HEK293 (cell line): ENCODE measurements at regions not wholly inside any gene's neighbourhood (a gene's known extent, or its start where the extent isn't known, plus 50 kb on each side); places are given as distances from the start of the nearest gene placed in this dataset.

Source experiments
- CTCF ChIA-PET: fragments of 350-600 bp; formaldehyde crosslinking; extraction: SDS; loops from one replicate; lab custom pipeline; 2021; ENCODE audit warnings: antibody characterized with exemption; lab: Yijun Ruan, JAX
- POLR2A ChIA-PET: fragments of 300-600 bp; formaldehyde crosslinking; extraction: SDS; loops from one replicate; lab custom pipeline; 2020; ENCODE audit warnings: antibody characterized with exemption, inconsistent platforms; lab: Yijun Ruan, JAX
- H3K27ac ChIP-seq: fragments of 200-500 bp; sonication (Bioruptor generic); 2 replicates; pipeline ENCODE4 v1.5.1; 2014; ENCODE audit warnings: low read depth, low read length, control low read depth, inconsistent platforms; ENCODE audit errors: extremely low read depth
- H3K36me3 ChIP-seq, 2 experiments: fragments of 200-500 bp in 1 of 2; sonication (Bioruptor generic) in 1 of 2; 1 replicate in 1 of 2; 2 replicates in 1 of 2; pipeline ENCODE4 v1.5.1; 2014 to 2017; ENCODE audit warnings: inconsistent platforms in 2 of 2, low read length in 2 of 2; ENCODE audit not compliant: control insufficient read depth in 2 of 2, insufficient read depth in 1 of 2
- H3K4me1 ChIP-seq: fragments of 200-500 bp; sonication (Bioruptor generic); 2 replicates; pipeline ENCODE4 v1.5.1; 2014; ENCODE audit warnings: mild to moderate bottlenecking, low read length, inconsistent platforms; ENCODE audit not compliant: control insufficient read depth, insufficient read depth
- H3K4me3 ChIP-seq: 2 replicates; pipeline ENCODE4 v1.5.1; 2011; ENCODE audit warnings: low read depth, mild to moderate bottlenecking, control low read depth, low read length, moderate library complexity
- H3K9me3 ChIP-seq: fragments of 200-500 bp; sonication (Bioruptor generic); 2 replicates; pipeline ENCODE4 v1.5.1; 2014; ENCODE audit warnings: low read depth, low read length, inconsistent platforms; ENCODE audit not compliant: control insufficient read depth, insufficient read depth
- ZBTB1 ChIP-seq: fragments of 450-650 bp; formaldehyde crosslinking; IDR thresholded peaks from 2 replicates; pipeline ENCODE4 v1.5.1; 2016; ENCODE audit warnings: missing biosample characterization, missing genetic modification characterization
- ZNF174 ChIP-seq: fragments of 450-650 bp; formaldehyde crosslinking; IDR thresholded peaks from 2 replicates; pipeline ENCODE4 v1.5.0; 2017; ENCODE audit warnings: missing biosample characterization, mild to moderate bottlenecking, missing genetic modification characterization
- ZNF302 ChIP-seq: fragments of 450-650 bp; formaldehyde crosslinking; IDR thresholded peaks from 2 replicates; pipeline ENCODE4 v1.5.1; 2016; ENCODE audit warnings: missing biosample characterization, missing genetic modification characterization, low read depth
- ZNF354C ChIP-seq: fragments of 450-650 bp; formaldehyde crosslinking; IDR thresholded peaks from 2 replicates; pipeline ENCODE4 v1.5.1; 2016; ENCODE audit warnings: missing biosample characterization, missing genetic modification characterization, low read depth, borderline replicate concordance
- ZNF404 ChIP-seq: fragments of 450-650 bp; formaldehyde crosslinking; IDR thresholded peaks from 2 replicates; pipeline ENCODE4 v1.5.1; 2017; ENCODE audit warnings: missing biosample characterization, missing genetic modification characterization
- ZNF548 ChIP-seq: fragments of 450-650 bp; formaldehyde crosslinking; IDR thresholded peaks from 2 replicates; pipeline ENCODE4 v1.5.1; 2016; ENCODE audit warnings: missing biosample characterization, missing genetic modification characterization
- ZNF555 ChIP-seq: fragments of 450-650 bp; formaldehyde crosslinking; conservative IDR thresholded peaks from 2 replicates; pipeline ENCODE4 v1.5.1; 2017; ENCODE audit warnings: missing biosample characterization, mild to moderate bottlenecking, missing genetic modification characterization, inconsistent platforms
- ZNF596 ChIP-seq: fragments of 450-650 bp; IDR thresholded peaks from 2 replicates; pipeline ENCODE4 v1.5.0; 2018; ENCODE audit warnings: missing biosample characterization, mild to moderate bottlenecking, missing genetic modification characterization, moderate library complexity
- ZNF600 ChIP-seq: fragments of 450-650 bp; formaldehyde crosslinking; IDR thresholded peaks from 2 replicates; pipeline ENCODE4 v1.5.1; 2016; ENCODE audit warnings: missing biosample characterization, missing genetic modification characterization
- ZNF610 ChIP-seq: fragments of 450-650 bp; formaldehyde crosslinking; IDR thresholded peaks from 2 replicates; pipeline ENCODE4 v1.5.1; 2016; ENCODE audit warnings: missing biosample characterization, missing genetic modification characterization, borderline replicate concordance
- ZNF623 ChIP-seq: fragments of 450-650 bp; formaldehyde crosslinking; IDR thresholded peaks from 2 replicates; pipeline ENCODE4 v1.5.1; 2016; ENCODE audit warnings: missing biosample characterization, missing genetic modification characterization
- ZNF701 ChIP-seq: fragments of 450-650 bp; formaldehyde crosslinking; IDR thresholded peaks from 2 replicates; pipeline ENCODE4 v1.5.1; 2016; ENCODE audit warnings: missing biosample characterization, missing genetic modification characterization
- ZSCAN16 ChIP-seq: fragments of 450-650 bp; formaldehyde crosslinking; IDR thresholded peaks from 2 replicates; pipeline ENCODE4 v1.5.1; 2016; ENCODE audit warnings: missing biosample characterization, missing genetic modification characterization
- ZSCAN30 ChIP-seq: fragments of 450-650 bp; IDR thresholded peaks from 2 replicates; pipeline ENCODE4 v1.5.1; 2018; ENCODE audit warnings: missing biosample characterization, mild to moderate bottlenecking, missing genetic modification characterization, moderate library complexity
- TF ChIP-seq, protein P1 (sequence below): fragments of 450-650 bp; formaldehyde crosslinking; IDR thresholded peaks from 2 replicates; pipeline ENCODE4 v1.5.1; 2016; ENCODE audit warnings: missing biosample characterization, missing genetic modification characterization
- TF ChIP-seq, protein P2 (sequence below): fragments of 450-650 bp; formaldehyde crosslinking; IDR thresholded peaks from 2 replicates; pipeline ENCODE4 v1.5.1; 2016; ENCODE audit warnings: missing biosample characterization, missing genetic modification characterization
- TF ChIP-seq, protein P3 (sequence below): fragments of 450-650 bp; formaldehyde crosslinking; IDR thresholded peaks from 2 replicates; pipeline ENCODE4 v1.5.1; 2016; ENCODE audit warnings: missing biosample characterization, missing genetic modification characterization
- TF ChIP-seq, protein P4 (sequence below): fragments of 450-650 bp; formaldehyde crosslinking; IDR thresholded peaks from 2 replicates; pipeline ENCODE4 v1.5.1; 2017; ENCODE audit warnings: missing biosample characterization, missing genetic modification characterization

DNA sequence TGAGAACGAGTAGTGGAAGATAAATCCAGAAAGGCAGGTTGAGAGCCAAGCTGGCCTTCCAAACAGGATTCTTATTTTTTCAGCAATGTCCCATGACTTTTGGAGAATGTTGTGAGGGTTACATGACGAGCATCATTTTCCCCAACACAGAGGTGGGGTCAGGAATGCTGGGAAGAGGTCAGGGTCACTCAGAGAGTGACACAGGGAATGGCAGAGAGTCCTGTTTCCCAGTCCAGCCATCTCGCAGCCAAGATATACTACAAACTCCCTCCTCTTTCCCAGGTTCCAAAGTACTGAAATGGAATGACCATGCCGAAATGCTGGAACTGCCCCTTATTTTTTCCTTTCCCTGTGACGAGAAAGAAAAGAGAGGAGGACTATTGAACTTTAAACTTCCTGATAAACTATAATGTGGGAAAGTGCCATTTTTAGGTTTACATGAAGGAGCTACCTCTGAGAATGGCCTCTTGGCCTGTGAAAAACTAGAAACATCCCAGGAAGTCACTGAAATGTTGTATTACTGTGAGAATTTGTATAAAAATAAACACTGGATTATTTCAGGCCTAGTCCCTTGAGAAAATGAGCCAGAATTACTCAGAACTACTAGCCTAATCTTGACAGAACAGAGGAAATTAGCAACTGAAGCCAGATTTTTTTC, 420.4 kb downstream of the CETN3 start:
- Histone ChIP-seq H3K9me3 (no peaks in the 10 kb centered on the region), H3K4me1 (no peaks in the 10 kb centered on the region), H3K27ac (no peak overlapping the region), H3K36me3 (no peaks in the 10 kb centered on the region), H3K4me3 (no peak overlapping the region)
- TF ChIP-seq ZNF600 (tag by site-specific recombination) (no peak), ZNF596 (tag by site-specific recombination) (no peak), ZBTB1 (tag by site-specific recombination) (no peak), ZNF555 (no peak), ZNF302 (tag by site-specific recombination) (no peak), ZSCAN30 (tag by site-specific recombination) (no peak), ZNF548 (tag by site-specific recombination) (no peak), ZNF404 (tag by site-specific recombination) (no peak), ZNF610 (tag by site-specific recombination) (no peak), ZNF701 (tag by site-specific recombination) (no peak), ZSCAN16 (no peak), ZNF174 (tag by site-specific recombination) (no peak), ZNF354C (no peak), ZNF623 (tag by site-specific recombination) (no peak)
- TF ChIP-seq, protein P1, sequence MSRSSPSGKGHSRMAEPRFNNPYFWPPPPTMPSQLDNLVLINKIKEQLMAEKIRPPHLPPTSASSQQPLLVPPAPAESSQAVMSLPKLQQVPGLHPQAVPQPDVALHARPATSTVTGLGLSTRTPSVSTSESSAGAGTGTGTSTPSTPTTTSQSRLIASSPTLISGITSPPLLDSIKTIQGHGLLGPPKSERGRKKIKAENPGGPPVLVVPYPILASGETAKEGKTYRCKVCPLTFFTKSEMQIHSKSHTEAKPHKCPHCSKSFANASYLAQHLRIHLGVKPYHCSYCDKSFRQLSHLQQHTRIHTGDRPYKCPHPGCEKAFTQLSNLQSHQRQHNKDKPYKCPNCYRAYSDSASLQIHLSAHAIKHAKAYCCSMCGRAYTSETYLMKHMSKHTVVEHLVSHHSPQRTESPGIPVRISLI: no peak
- TF ChIP-seq, protein P2, sequence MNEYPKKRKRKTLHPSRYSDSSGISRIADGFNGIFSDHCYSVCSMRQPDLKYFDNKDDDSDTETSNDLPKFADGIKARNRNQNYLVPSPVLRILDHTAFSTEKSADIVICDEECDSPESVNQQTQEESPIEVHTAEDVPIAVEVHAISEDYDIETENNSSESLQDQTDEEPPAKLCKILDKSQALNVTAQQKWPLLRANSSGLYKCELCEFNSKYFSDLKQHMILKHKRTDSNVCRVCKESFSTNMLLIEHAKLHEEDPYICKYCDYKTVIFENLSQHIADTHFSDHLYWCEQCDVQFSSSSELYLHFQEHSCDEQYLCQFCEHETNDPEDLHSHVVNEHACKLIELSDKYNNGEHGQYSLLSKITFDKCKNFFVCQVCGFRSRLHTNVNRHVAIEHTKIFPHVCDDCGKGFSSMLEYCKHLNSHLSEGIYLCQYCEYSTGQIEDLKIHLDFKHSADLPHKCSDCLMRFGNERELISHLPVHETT: no peak
- TF ChIP-seq, protein P3, sequence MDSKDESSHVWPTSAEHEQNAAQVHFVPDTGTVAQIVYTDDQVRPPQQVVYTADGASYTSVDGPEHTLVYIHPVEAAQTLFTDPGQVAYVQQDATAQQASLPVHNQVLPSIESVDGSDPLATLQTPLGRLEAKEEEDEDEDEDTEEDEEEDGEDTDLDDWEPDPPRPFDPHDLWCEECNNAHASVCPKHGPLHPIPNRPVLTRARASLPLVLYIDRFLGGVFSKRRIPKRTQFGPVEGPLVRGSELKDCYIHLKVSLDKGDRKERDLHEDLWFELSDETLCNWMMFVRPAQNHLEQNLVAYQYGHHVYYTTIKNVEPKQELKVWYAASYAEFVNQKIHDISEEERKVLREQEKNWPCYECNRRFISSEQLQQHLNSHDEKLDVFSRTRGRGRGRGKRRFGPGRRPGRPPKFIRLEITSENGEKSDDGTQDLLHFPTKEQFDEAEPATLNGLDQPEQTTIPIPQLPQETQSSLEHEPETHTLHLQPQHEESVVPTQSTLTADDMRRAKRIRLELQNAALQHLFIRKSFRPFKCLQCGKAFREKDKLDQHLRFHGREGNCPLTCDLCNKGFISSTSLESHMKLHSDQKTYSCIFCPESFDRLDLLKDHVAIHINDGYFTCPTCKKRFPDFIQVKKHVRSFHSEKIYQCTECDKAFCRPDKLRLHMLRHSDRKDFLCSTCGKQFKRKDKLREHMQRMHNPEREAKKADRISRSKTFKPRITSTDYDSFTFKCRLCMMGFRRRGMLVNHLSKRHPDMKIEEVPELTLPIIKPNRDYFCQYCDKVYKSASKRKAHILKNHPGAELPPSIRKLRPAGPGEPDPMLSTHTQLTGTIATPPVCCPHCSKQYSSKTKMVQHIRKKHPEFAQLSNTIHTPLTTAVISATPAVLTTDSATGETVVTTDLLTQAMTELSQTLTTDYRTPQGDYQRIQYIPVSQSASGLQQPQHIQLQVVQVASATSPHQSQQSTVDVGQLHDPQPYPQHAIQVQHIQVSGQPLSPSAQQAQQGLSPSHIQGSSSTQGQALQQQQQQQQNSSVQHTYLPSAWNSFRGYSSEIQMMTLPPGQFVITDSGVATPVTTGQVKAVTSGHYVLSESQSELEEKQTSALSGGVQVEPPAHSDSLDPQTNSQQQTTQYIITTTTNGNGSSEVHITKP (tag by site-specific recombination): no peak
- TF ChIP-seq, protein P4, sequence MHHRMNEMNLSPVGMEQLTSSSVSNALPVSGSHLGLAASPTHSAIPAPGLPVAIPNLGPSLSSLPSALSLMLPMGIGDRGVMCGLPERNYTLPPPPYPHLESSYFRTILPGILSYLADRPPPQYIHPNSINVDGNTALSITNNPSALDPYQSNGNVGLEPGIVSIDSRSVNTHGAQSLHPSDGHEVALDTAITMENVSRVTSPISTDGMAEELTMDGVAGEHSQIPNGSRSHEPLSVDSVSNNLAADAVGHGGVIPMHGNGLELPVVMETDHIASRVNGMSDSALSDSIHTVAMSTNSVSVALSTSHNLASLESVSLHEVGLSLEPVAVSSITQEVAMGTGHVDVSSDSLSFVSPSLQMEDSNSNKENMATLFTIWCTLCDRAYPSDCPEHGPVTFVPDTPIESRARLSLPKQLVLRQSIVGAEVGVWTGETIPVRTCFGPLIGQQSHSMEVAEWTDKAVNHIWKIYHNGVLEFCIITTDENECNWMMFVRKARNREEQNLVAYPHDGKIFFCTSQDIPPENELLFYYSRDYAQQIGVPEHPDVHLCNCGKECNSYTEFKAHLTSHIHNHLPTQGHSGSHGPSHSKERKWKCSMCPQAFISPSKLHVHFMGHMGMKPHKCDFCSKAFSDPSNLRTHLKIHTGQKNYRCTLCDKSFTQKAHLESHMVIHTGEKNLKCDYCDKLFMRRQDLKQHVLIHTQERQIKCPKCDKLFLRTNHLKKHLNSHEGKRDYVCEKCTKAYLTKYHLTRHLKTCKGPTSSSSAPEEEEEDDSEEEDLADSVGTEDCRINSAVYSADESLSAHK (tag by site-specific recombination): no peak
- ChIA-PET CTCF (no interaction called here), POLR2A (no interaction called here)
